H1 (cell line): ENCODE measurements at regions not wholly inside any gene's neighbourhood (a gene's known extent, or its start where the extent isn't known, plus 50 kb on each side); places are given as distances from the start of the nearest gene placed in this dataset.

Experiments
- ATF3 ChIP-seq: IDR thresholded peaks from 2 replicates; pipeline ENCODE4 v1.6.1; 2011; ENCODE audit warnings: low read depth, mild to moderate bottlenecking, low read length; ENCODE audit not compliant: insufficient read depth
- FOSL1 ChIP-seq: IDR thresholded peaks from 2 replicates; pipeline ENCODE4 v1.6.1; 2011; ENCODE audit warnings: mild to moderate bottlenecking, low read depth, low read length, moderate library complexity; ENCODE audit not compliant: insufficient read depth
- RFX5 ChIP-seq: IDR thresholded peaks from 2 replicates; pipeline ENCODE4 v1.6.1; 2011; ENCODE audit warnings: low read depth, low read length, improper control_type of control experiment, borderline replicate concordance
- TBP ChIP-seq: IDR thresholded peaks from 2 replicates; pipeline ENCODE4 v1.6.1; 2011; ENCODE audit warnings: low read depth, low read length, improper control_type of control experiment
- YY1 ChIP-seq: IDR thresholded peaks from 2 replicates; pipeline ENCODE4 v1.6.1; 2011; ENCODE audit warnings: low read depth, mild to moderate bottlenecking, low read length
- TF ChIP-seq, protein P1 (sequence below), 3 experiments: IDR thresholded peaks; 1 replicate in 2 of 3; 2 replicates in 1 of 3; pipeline versions ENCODE4 v1.5.1 to v1.6.1; 2011; ENCODE audit warnings: low read length in 3 of 3, mild to moderate bottlenecking in 3 of 3, inconsistent platforms in 2 of 3, low read depth in 1 of 3, moderate library complexity in 1 of 3; ENCODE audit not compliant: insufficient read depth in 1 of 3; ENCODE audit errors: control extremely low read depth in 1 of 3

GRCh38 chr6:86536121-86536520 is 401.2 kb upstream of the HTR1E start (continued):
- no peak for TF ChIP-seq RFX5
- no peak for TF ChIP-seq ATF3
- TF ChIP-seq, protein P1, sequence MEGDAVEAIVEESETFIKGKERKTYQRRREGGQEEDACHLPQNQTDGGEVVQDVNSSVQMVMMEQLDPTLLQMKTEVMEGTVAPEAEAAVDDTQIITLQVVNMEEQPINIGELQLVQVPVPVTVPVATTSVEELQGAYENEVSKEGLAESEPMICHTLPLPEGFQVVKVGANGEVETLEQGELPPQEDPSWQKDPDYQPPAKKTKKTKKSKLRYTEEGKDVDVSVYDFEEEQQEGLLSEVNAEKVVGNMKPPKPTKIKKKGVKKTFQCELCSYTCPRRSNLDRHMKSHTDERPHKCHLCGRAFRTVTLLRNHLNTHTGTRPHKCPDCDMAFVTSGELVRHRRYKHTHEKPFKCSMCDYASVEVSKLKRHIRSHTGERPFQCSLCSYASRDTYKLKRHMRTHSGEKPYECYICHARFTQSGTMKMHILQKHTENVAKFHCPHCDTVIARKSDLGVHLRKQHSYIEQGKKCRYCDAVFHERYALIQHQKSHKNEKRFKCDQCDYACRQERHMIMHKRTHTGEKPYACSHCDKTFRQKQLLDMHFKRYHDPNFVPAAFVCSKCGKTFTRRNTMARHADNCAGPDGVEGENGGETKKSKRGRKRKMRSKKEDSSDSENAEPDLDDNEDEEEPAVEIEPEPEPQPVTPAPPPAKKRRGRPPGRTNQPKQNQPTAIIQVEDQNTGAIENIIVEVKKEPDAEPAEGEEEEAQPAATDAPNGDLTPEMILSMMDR (IDR thresholded peaks at IDR 0.05; ENCODE audit: control extremely low read depth in 1 of 3, insufficient read depth in 1 of 3, low read depth in 1 of 3, low read length in 3 of 3), result no peak
- TF ChIP-seq FOSL1, result no peak
- no peak for TF ChIP-seq YY1
- no peak for TF ChIP-seq TBP
